RPMI7951 (cell line): ENCODE measurements at regions not wholly inside any gene's neighbourhood (a gene's known extent, or its start where the extent isn't known, plus 50 kb on each side); places are given as distances from the start of the nearest gene placed in this dataset.
"Not testable (repeated sequence)": the region's sequence is repeated elsewhere in the genome, so short reads cannot be mapped to it uniquely, and the experiment has no call there.

Experiments
- DNase-seq: peaks from one replicate; pipeline ENCODE4 v3.0.0-alpha.2; 2012; ENCODE audit warnings: low read depth

DNA sequence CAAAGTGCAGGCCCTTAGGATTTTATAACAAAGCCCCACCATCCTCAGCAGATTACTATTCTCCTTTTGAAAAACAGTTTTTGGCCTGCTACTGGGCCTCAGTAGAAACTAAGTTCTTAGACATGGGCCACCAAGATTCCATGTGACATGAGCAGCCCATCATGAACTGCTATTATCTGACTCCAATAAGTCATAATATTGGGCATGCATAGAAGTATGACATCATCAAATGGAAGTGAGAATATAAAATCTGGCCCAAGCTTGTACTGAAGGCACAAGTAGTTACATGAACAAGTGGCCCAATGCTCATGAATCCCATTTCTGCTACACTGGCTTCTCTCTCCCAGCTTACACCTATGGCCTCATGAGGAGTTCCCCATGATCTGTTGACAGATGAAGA lies 404.8 kb downstream of the EPHA5 start:
- no peak for DNase-seq

GRCh38 chr4:65259296-65259695 lies 411.0 kb downstream of the EPHA5 start:
- no peak for DNase-seq

DNA sequence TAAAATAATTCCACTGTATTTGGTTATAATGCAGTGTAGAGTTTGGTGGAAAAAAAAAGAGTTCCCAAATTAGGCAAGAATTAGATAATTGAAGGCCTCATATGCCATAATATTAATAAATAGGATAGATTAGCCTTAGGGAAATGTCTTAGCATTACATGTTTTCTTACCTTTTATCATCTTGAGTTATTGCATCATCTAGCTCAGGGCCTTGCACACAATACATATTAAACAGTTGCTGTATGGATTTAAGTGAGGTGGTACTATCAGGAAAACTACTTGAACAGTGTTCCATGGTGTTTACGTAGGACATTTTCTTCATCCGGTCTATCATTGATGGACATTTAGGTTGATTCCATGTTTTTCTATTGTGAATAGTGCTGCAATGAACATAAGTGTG lies 419.4 kb downstream of the EPHA5 start:
- DNase-seq = no peak

DNA sequence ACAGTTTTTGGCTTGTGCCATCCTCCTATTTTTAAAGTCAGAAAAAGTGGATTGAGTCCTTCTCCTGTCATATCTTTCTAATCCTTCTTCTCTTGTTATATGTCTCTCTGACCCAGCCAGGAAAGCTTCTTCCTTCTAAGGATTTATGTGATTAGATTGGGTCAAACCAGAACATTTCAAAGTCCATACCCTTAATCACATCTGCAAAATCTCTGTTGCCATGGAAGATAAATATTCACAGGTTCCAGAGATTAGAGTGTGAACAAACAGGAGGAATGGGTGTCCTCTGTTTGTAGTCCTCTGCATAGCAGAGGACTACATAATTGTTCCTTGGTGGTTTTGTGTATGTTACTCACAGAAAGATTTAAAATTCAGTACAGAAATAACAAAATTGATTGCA lies 421.2 kb downstream of the EPHA5 start:
- no peak for DNase-seq

DNA sequence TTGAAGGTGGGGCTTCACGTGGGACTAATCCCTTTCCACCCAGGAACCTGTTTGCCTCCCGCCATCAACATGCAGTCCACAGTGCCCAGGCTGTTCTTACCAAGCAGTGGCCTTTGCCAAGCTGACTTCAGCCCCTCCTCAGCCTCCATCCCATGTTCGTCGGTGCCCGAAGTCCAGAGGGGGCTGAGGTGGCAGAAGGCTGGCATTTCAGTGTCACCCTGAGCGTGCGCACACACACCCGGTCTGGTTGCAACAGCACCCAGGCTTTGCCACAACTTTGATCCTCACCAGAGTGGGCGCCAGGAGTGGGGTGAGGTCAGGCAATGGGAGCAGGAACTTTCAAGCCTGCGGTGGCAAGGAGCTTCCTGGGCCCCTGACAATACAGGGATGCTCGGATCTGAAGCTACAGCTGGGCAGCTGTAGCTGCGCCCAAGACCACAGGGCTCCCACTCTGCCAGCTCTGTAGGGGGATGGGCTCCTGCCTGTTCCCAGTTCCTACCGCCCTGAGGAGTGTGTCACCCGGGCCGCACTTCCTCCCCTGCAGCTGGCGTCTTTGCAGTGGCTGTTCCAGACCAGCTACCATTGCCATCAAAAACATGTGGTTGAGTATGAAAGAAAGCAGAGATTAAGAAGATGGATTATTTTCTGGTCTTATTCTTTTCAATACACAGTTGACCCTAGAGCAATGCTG lies 428.0 kb downstream of the EPHA5 start:
- DNase-seq = no peak

DNA sequence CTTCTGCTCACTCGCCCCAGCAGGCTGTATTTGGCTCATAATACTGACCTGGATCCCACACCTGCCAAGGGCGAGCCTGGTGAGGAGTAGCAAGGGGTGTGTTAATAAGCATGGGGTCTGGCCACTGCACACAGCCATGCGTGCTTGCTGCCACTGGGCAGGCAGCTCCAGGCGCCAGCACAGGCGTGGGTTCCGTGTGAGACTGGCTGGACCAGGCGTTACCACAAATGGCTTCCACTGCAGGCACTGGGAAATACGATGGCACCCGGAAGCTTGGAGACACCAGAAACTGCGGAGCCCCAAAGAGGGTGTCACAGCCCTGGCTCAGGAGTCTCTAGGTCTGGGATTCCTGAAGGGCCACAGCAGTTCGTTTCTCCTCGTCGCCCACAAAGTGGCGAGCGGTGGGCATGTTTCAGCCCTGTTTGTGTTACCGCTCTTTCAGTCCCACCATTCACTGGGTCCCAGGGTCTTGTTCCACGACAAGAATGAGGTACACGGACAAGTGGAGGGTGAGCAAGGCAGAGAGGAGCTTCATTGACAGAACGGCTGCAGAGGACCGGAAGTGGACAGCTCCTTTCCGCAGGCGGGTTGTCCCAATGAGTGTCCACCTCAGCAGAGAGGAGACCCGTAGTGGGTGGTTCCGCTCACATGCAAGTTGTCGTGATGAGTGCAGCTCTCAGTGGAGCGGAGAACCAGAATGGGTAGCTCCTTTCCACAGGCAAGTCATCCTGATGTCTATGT lies 428.9 kb downstream of the EPHA5 start:
- no peak for DNase-seq

GRCh38 chr4:65234061-65234460 lies 436.2 kb downstream of the EPHA5 start:
- no peak for DNase-seq

DNA sequence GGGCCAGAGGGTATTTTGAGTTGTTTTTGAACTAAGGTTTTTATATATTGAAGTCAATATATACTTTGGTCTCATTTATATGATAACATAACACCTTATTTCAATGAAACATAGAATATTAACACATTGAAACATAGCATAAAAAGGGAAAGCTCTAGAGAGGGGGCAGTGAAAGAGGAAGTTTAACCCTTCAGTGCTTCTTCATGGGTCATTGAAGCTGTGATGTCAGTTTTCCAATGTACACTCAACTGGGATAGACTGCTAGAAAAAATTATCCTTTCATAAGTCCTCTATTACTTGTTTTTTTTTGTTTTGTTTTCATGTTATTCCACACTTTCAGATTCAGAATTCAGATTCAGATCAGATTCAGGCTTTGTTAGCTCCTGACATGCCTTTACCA lies 442.7 kb downstream of the EPHA5 start:
- DNase-seq = no peak

DNA sequence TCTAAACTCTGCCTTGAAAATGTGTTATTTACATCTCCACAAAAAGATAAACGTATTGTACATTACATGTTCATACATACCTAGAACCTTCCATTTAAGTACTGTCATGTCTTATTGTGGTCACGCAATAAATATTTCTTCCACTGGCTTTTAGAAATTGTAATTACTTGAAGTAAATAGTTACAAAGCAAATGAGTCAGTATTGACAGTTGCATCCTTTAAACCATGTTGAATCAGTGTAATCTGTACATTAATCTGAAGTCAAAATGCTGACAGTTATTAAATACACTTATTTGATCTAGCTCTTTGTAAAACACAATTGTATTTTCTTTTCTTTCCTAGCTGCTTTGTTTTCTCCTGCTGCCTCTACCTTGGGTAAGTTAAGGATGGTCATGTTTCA lies 446.7 kb downstream of the EPHA5 start:
- no peak for DNase-seq

- DNase-seq = not testable (repeated sequence)
These were observed 447.2 kb downstream of the EPHA5 start for GRCh38 chr4:65223074-65223473.

- DNase-seq = no peak
These were observed 453.1 kb downstream of the EPHA5 start for GRCh38 chr4:65217179-65217578.

DNA sequence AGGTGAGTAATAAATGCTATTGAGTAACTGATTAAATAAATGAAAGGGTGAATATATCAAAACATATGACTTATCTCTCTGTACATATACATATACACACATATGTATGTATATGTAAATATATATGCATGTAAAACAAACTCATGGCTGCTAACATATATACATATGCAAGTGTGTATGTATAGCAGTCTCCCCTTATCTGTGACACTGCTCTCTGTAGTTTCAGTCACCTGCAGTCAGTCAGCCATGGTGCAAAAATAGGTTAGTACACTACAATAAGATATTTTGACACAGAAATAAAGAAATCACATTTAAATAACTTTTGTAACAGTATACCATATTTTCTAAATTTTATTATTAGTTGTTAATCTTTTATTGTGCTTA lies 467.4 kb downstream of the EPHA5 start:
- no peak for DNase-seq

- DNase-seq = no peak
These were observed 468.0 kb downstream of the EPHA5 start for GRCh38 chr4:65202165-65202852.

DNA sequence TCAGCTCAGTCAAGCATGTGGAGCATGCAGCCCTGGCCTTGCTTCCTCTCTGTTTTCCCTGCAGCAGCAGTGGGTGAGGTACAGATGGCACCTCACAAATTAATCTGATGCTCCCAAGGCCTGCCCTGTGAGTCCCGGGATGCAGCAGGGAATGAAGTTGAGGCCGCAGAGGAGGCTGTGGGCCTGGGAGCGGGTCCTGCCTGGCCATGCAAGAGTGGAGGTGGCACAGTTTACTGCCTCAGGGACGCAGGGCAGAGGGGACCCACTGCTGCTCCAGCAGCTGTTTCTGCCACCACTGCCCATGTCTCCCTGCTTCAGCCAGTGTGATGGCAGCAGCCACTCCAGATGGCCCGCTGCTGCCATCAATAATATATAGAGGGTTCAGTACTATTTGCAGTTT lies 474.6 kb downstream of the EPHA5 start:
- DNase-seq = no peak

GRCh38 chr4:65195002-65195401 lies 475.3 kb downstream of the EPHA5 start:
- no peak for DNase-seq

DNA sequence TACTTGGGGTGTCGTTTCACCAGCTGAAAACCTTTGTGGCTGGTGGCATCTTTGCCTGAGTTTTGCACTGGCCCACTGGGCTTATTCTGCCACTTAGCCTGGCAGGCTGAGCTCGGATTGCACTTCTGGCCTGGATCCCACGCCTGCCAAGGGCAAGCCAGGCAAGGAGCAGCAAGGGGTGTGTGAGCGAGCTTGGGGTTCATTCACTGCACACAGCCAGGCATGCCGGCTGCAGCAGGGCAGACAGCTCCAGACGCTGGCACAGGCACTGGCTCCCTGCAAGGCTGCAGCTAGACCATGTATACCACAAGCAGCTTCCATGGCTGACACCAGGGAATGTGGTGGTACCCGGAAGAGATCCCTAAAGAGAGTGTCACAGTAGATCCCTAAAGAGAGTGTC lies 476.3 kb downstream of the EPHA5 start:
- no peak for DNase-seq

DNA sequence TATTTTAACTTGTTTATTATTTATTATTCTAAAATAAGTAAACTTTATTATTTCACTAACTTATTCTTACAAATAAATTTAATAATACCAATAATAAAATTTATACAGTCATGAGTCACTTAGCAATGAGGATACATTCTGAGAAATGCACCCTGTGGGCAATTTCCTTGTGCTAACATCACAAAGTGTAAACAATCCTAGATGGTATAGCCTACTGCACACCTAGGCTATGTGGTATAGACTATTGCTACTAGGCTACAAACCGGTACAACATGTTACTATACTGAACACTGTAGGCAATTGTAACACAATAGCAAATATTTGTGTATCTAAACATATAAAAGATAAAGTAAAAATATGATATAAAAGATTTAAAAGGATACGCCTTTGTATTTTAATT lies 479.5 kb downstream of the EPHA5 start:
- DNase-seq = no peak

- no peak for DNase-seq
These were observed 494.7 kb downstream of the EPHA5 start for GRCh38 chr4:65175585-65175984.

DNA sequence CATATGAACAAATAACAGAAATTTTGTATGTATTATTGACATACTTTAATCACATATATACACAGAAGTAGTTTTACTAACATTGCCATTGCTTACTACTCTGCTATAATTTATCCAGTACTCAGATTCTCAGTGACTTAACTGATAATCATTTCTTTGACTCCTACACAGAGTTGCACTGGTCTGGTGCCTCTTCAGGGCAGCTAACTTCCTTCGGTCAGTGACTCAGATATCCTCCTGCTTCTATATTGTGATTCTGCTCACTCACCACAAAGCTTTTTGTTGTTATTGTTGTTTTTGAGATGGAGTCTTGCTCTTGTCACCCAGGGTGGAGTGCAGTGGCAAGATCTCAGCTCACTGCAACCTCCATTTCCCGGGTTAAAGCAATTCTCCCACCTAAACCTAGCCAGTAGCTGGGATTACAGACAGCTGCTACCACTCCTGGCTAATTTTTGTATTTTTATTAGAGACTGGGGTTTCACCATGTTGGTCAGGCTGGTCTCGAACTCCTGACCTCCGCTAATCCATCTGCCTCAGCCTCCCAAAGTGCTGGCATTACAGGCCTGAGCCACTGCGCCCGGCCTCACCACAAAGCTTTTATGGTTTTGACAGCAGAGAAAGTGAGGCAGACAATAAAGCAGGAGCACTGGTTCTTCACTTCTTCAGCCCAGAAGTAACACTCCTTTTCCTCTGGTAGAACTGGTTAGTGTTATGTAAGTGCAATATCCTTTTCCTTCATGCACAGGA lies 499.3 kb downstream of the EPHA5 start:
- no peak for DNase-seq

DNA sequence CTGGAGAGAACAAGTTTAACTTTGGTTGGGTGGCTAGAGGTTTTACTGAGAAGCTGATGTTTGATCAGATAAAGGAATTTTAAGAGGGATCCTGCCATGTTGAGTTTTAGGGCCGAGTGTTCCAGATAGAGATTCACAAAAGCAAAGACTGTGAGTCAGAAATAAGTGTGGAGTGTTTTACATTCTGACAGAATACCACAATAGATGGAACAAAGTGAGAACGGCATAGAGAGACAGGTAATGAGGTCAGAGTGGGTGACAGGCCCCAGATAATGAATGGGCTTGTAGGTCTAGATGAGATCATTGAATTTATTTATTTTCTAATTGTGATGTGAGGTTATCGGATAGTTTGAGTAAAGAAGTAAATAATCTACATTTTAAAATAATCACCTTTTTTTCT lies 502.6 kb downstream of the EPHA5 start:
- DNase-seq = no peak

DNA sequence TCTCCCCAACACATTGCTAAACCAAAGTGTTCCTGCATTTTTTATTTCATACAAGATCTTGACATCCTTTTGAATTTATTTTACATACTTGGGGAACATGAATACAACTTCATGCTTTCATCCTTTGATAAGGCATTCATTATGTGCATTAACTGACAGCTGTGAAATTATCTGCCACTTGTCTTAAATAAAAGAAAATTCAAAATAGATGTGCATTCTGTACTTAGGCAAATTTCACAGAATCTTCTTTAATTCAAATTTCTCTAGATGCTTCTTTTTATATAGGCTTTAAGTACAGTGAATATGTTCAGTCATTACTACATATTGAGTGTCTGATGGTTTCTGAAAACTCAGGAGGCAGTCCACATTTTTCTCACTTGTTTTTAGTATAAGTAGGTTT lies 518.1 kb downstream of the EPHA5 start:
- no peak for DNase-seq

GRCh38 chr4:65139998-65140397 lies 530.3 kb downstream of the EPHA5 start:
- DNase-seq = no peak
